Naive thymus-derived CD4-positive, alpha-beta T cell (primary cell): ENCODE measurements at regions not wholly inside any gene's neighbourhood (a gene's known extent, or its start where the extent isn't known, plus 50 kb on each side); places are given as distances from the start of the nearest gene placed in this dataset.

Experiments
- ATAC-seq: fragments of 150-1000 bp; cut with Tn5 transposase; 2 replicates; pipeline ENCODE4 v1.10.0; 2021; ENCODE audit warnings: mild to moderate bottlenecking, moderate library complexity
- CTCF ChIA-PET: fragments of 350-600 bp; sonication (Branson Sonifier 250); formaldehyde crosslinking; loops from one replicate; lab custom pipeline; 2021; ENCODE audit warnings: antibody characterized with exemption; lab: Charles Lee
- POLR2A ChIA-PET: fragments of 350-600 bp; sonication (Branson Sonifier 250); formaldehyde crosslinking; loops from one replicate; lab custom pipeline; 2021; ENCODE audit warnings: antibody characterized with exemption, inconsistent platforms; lab: Charles Lee
- DNase-seq, 9 donors: peaks; one replicate each; pipeline versions ENCODE4 v3.0.0 to v3.0.0-alpha.2; 2020 to 2022; ENCODE audit warnings: mixed read lengths in 1 of 9
- H3K27ac ChIP-seq: one replicate; pipeline ENCODE4 v1.7.0; 2013; ENCODE audit warnings: mild to moderate bottlenecking, low read depth, low read length, moderate library complexity
- H3K27me3 ChIP-seq, 2 donors: one replicate each; pipeline ENCODE4 v1.7.0; 2013; ENCODE audit warnings: low read length in 2 of 2, mild to moderate bottlenecking in 2 of 2, moderate library complexity in 2 of 2; ENCODE audit not compliant: control insufficient read depth in 2 of 2, insufficient read depth in 2 of 2
- H3K36me3 ChIP-seq, 3 experiments: 1 replicate in 2 of 3; 2 replicates in 1 of 3; pipeline ENCODE4 v1.7.0; 2013; ENCODE audit warnings: low read length in 3 of 3, mild to moderate bottlenecking in 3 of 3, moderate library complexity in 1 of 3; ENCODE audit not compliant: insufficient read depth in 3 of 3, control insufficient read depth in 2 of 3
- H3K4me1 ChIP-seq, 2 donors: one replicate each; pipeline ENCODE4 v1.7.0; 2013; ENCODE audit warnings: low read length in 2 of 2, mild to moderate bottlenecking in 2 of 2, moderate library complexity in 1 of 2; ENCODE audit not compliant: control insufficient read depth in 2 of 2, insufficient read depth in 2 of 2
- H3K4me3 ChIP-seq: 2 replicates; pipeline ENCODE4 v1.7.0; 2013; ENCODE audit warnings: mild to moderate bottlenecking, low read length
- H3K9me3 ChIP-seq, 3 experiments: 1 replicate in 2 of 3; 2 replicates in 1 of 3; pipeline ENCODE4 v1.7.0; 2013; ENCODE audit warnings: low read length in 3 of 3; ENCODE audit not compliant: control insufficient read depth in 2 of 3
- H3K27ac Mint-ChIP-seq, 9 donors: one replicate each; pipeline ENCODE4 v1.8.0; 2020 to 2022; ENCODE audit warnings: mixed read lengths in 9 of 9, mild to moderate bottlenecking in 8 of 9, moderate library complexity in 5 of 9, inconsistent platforms in 2 of 9
- H3K27me3 Mint-ChIP-seq, 5 donors: one replicate each; pipeline ENCODE4 v1.8.0; 2021 to 2022; ENCODE audit warnings: mixed read lengths in 5 of 5, mild to moderate bottlenecking in 1 of 5
- H3K36me3 Mint-ChIP-seq, 5 donors: one replicate each; pipeline ENCODE4 v1.8.0; 2020 to 2022; ENCODE audit warnings: mixed read lengths in 5 of 5, mild to moderate bottlenecking in 3 of 5, inconsistent platforms in 1 of 5
- H3K4me1 Mint-ChIP-seq, 7 donors: one replicate each; pipeline ENCODE4 v1.8.0; 2020 to 2022; ENCODE audit warnings: mixed read lengths in 7 of 7, mild to moderate bottlenecking in 3 of 7, inconsistent platforms in 1 of 7
- H3K4me3 Mint-ChIP-seq, 10 donors: one replicate each; pipeline ENCODE4 v1.8.0; 2020 to 2022; ENCODE audit warnings: mild to moderate bottlenecking in 10 of 10, mixed read lengths in 10 of 10, moderate library complexity in 6 of 10, inconsistent platforms in 2 of 10
- H3K9me3 Mint-ChIP-seq, 11 donors: one replicate each; pipeline ENCODE4 v1.8.0; 2020 to 2022; ENCODE audit warnings: mixed read lengths in 11 of 11, mild to moderate bottlenecking in 4 of 11, inconsistent platforms in 1 of 11, moderate library complexity in 1 of 11
- intact Hi-C, 2 donors: fragments of 100-400 bp; cut with micrococcal nuclease; formaldehyde crosslinking; loops; one replicate each; pipeline ENCODE4 v1.15.1; 2023

DNA sequence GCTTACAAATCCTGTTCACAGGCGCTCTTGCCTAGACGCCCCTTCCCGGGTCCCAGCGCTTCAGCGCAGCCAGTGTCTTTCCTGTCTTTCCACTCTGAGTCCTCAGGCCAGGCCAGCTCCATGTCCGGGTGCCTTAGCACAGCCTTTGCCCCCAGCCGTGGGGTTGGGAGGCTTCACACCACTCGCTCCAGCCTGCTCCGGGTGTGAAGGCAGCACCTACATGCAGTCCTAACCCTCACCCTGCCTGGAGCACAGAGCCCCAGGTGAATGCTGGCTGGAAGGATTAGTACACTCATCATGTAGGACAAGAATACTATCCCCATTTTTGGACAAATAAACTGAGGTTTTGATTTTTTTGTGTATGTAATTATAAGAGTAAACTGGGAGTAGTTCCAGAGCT is 81.7 kb upstream of the TMEM72 start:
- no peak overlapping the region for H3K4me3 ChIP-seq
- ATAC-seq = no peak
- Mint-ChIP-seq H3K36me3 (no peaks in the 10 kb centered on the region), H3K9me3 (no peaks in the 10 kb centered on the region), H3K27me3 (peaks cover 0 to 7% (median 4%) of the 10 kb centered on the region in 5 donors), H3K4me1 (peaks cover 0 to 7% (median 5%) of the 10 kb centered on the region in 7 donors), H3K4me3 (no peak overlapping the region), H3K27ac (no peak overlapping the region)
- no peaks in the 10 kb centered on the region for H3K36me3 ChIP-seq
- no peak for DNase-seq
- intact Hi-C loops = no loop called here
- no peaks in the 10 kb centered on the region for H3K27me3 ChIP-seq
- H3K27ac ChIP-seq = no peak overlapping the region
- H3K4me1 ChIP-seq = no peaks in the 10 kb centered on the region
- CTCF ChIA-PET = no interaction called here
- no peaks in the 10 kb centered on the region for H3K9me3 ChIP-seq
- POLR2A ChIA-PET = no interaction called here

DNA sequence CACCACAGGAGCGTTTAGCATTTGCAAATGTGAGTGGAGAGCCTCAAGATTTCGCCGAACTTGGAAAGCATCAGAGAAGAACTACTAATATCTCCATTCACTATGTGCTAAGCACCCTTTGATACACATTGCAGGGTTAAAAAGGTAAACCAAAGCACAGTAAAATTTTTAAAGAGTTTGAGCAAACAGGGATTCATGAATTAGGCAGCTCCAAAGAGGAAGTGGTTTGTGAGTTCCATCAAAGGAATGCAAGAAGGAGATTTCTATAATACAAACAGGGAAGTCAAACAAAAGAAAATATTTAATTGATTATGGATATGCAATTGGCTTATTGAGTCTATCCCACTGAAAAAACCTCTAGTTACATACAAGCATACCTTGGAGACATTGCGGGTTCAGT is 81.1 kb upstream of the TMEM72 start:
- Histone ChIP-seq H3K9me3 (no peaks in the 10 kb centered on the region), H3K27ac (no peak overlapping the region), H3K4me1 (no peaks in the 10 kb centered on the region), H3K27me3 (no peaks in the 10 kb centered on the region), H3K36me3 (no peaks in the 10 kb centered on the region), H3K4me3 (no peak overlapping the region)
- H3K27ac Mint-ChIP-seq = no peak overlapping the region
- H3K4me3 Mint-ChIP-seq = no peak overlapping the region
- peaks cover 0 to 7% (median 0%) of the 10 kb centered on the region in 5 donors for H3K27me3 Mint-ChIP-seq
- no peak for ATAC-seq
- DNase-seq = no peak
- intact Hi-C loops = no loop called here
- no peaks in the 10 kb centered on the region for H3K36me3 Mint-ChIP-seq
- ChIA-PET CTCF (no interaction called here), POLR2A (no interaction called here)
- H3K9me3 Mint-ChIP-seq = no peaks in the 10 kb centered on the region
- peaks cover 0 to 7% (median 5%) of the 10 kb centered on the region in 7 donors for H3K4me1 Mint-ChIP-seq

DNA sequence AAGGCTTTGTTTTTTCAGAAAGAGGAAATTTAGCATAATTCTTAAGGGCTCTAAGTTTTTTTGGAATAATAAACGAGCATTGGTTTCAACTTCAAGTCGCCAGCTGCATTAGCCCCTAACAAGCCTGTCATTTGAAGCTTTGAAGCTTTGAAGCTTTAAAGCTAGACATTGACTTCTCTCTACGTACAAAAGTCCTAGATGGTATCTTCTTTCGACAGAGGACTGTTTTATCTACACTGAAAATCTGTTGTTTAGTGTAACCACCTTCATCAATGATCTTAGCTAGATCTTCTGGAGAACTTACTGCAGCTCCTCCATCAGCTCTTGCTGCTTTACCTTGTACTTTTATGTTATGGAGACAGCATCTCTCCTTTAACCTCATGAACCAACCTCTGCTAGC is 79.6 kb upstream of the TMEM72 start:
- intact Hi-C loops = no loop called here
- Histone ChIP-seq H3K36me3 (no peaks in the 10 kb centered on the region), H3K27ac (no peak overlapping the region), H3K4me1 (no peaks in the 10 kb centered on the region), H3K9me3 (no peaks in the 10 kb centered on the region), H3K27me3 (no peaks in the 10 kb centered on the region), H3K4me3 (no peak overlapping the region)
- CTCF ChIA-PET = no interaction called here
- Mint-ChIP-seq H3K27ac (no peak overlapping the region), H3K36me3 (no peaks in the 10 kb centered on the region), H3K4me3 (no peak overlapping the region), H3K9me3 (no peaks in the 10 kb centered on the region), H3K27me3 (peaks cover 0 to 5% (median 0%) of the 10 kb centered on the region in 5 donors), H3K4me1 (peaks cover 0 to 7% (median 5%) of the 10 kb centered on the region in 7 donors)
- POLR2A ChIA-PET = no interaction called here
- ATAC-seq (no peak), DNase-seq (no peak)

DNA sequence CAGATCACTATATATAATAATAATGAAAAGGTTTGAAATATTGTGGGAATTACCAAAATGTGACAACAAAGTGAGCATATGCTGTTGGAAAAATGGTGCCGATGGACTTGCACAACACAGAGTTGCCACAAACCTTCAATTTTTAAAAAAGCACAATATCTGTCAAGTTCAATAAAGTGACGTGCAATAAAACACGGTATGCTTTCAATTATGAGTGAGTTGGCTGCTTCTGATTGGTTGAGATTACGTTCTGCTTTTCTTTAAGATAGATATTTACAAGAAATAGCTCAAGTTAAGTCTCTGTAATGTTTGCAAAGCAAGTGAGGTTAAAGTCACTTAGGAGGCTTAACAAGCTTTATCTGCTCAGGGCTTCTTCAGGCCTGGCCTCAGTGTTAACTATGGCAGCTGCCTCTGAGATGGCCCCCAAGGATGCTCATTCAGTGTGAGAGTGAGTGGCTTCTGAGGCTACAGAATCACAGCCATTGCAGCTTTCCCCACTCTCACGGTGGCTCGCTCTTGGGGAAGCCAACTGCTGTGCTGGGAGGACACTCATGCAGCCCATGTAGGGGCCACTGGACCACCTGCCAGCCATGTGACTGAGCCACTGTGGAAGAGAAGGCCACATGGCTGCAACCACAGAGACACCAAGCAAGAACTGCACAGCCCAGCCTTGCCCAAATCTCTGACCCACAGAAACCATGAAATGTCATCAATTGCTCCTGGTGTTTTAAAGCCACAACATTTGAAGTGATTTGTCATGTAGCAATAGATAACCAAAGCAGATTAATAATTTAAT is 78.3 kb upstream of the TMEM72 start:
- no peaks in the 10 kb centered on the region for H3K9me3 ChIP-seq
- ChIA-PET CTCF (no interaction called here), POLR2A (no interaction called here)
- Mint-ChIP-seq H3K4me1 (peaks cover 0 to 7% (median 5%) of the 10 kb centered on the region in 7 donors), H3K4me3 (no peak overlapping the region), H3K36me3 (no peaks in the 10 kb centered on the region), H3K9me3 (no peaks in the 10 kb centered on the region), H3K27me3 (peaks cover 0 to 5% (median 0%) of the 10 kb centered on the region in 5 donors), H3K27ac (no peak overlapping the region)
- no peak overlapping the region for H3K4me3 ChIP-seq
- intact Hi-C loops = no loop called here
- DNase-seq (no peak), ATAC-seq (no peak)
- H3K4me1 ChIP-seq = no peaks in the 10 kb centered on the region
- no peak overlapping the region for H3K27ac ChIP-seq
- H3K27me3 ChIP-seq = no peaks in the 10 kb centered on the region
- no peaks in the 10 kb centered on the region for H3K36me3 ChIP-seq

DNA sequence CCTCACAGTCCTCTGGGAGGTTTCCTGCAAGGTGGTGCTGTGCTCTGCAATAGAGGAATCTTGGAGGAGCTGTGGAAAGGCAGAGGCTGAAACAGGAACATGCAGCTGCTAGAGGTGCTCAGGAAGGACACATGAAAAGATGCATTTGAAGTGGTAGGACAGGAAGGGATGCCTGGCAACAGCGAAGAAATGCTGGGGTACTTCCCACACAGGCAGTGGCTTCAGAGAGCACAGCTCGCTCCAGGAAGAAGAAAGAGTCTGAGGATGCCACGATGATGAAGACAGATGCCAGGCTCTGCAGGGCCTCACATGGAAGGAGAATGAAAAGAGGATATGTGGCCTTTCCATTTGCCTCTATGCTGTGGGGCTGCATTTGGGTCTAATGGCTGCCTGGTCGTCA is 77.0 kb upstream of the TMEM72 start:
- intact Hi-C loops = no loop called here
- Histone ChIP-seq H3K4me1 (no peaks in the 10 kb centered on the region), H3K27ac (no peak overlapping the region), H3K36me3 (no peaks in the 10 kb centered on the region), H3K27me3 (no peaks in the 10 kb centered on the region), H3K4me3 (no peak overlapping the region), H3K9me3 (no peaks in the 10 kb centered on the region)
- peaks cover under 1 to 7% (median 5%) of the 10 kb centered on the region in 5 donors for H3K27me3 Mint-ChIP-seq
- DNase-seq (no peak), ATAC-seq (no peak)
- no peak overlapping the region for H3K4me3 Mint-ChIP-seq
- H3K36me3 Mint-ChIP-seq = no peaks in the 10 kb centered on the region
- no peaks in the 10 kb centered on the region for H3K9me3 Mint-ChIP-seq
- ChIA-PET CTCF (no interaction called here), POLR2A (no interaction called here)
- no peak overlapping the region for H3K27ac Mint-ChIP-seq
- peaks cover 0 to 7% (median 5%) of the 10 kb centered on the region in 7 donors for H3K4me1 Mint-ChIP-seq

DNA sequence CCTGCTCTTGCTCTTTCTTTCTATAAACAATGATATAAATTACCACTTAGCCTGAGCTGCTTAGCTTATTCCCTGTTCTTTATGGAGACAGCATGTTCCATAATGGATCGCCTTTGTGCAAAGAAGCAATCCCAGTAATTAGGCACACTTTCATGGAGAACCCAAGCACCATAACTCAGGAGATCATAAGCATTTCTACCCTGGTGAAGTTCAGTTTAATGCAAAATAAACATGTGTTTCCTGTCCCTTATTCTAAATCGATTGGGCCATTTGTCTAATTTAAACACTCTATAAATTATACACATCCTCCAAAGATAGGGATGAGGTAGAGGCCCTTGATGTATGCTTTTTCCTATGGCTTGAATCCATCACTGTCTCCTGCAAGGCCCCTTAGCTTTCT is 75.8 kb upstream of the TMEM72 start:
- no peaks in the 10 kb centered on the region for H3K9me3 ChIP-seq
- no peak overlapping the region for H3K4me3 ChIP-seq
- DNase-seq (no peak), ATAC-seq (no peak)
- Mint-ChIP-seq H3K36me3 (no peaks in the 10 kb centered on the region), H3K27ac (no peak overlapping the region), H3K4me1 (peaks cover 0 to 7% (median 5%) of the 10 kb centered on the region in 7 donors), H3K9me3 (no peaks in the 10 kb centered on the region), H3K4me3 (no peak overlapping the region), H3K27me3 (peaks cover 5 to 14% (median 10%) of the 10 kb centered on the region in 5 donors)
- no peaks in the 10 kb centered on the region for H3K36me3 ChIP-seq
- ChIA-PET CTCF (no interaction called here), POLR2A (no interaction called here)
- no peak overlapping the region for H3K27ac ChIP-seq
- intact Hi-C loops = no loop called here
- no peaks in the 10 kb centered on the region for H3K27me3 ChIP-seq
- H3K4me1 ChIP-seq = no peaks in the 10 kb centered on the region

DNA sequence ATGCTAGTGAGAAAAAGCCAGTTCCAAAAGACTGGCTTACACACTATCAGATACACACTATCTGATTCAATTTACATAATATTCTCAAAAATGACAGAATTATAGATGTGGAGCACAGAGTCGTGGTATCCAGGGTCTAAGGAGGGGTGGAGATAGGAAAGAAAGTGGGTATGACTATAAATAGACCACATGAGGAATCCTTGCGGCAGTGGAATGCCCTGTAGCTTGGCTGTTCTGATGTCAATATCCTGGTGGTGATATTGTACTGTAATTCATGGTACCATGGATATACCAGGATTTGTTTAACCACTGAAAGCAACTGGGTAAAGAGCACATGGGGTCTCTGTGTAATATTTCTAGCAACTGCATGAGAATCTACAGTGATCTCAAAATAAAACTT is 67.7 kb upstream of the TMEM72 start:
- CTCF ChIA-PET = no interaction called here
- no peak for DNase-seq
- no peak for ATAC-seq
- intact Hi-C loops = no loop called here
- Mint-ChIP-seq H3K9me3 (peaks cover 0 to 2% (median 0%) of the 10 kb centered on the region in 11 donors), H3K4me1 (peaks cover 0 to 3% (median 0%) of the 10 kb centered on the region in 7 donors), H3K36me3 (no peaks in the 10 kb centered on the region), H3K4me3 (no peak overlapping the region), H3K27me3 (peaks cover 6 to 44% (median 28%) of the 10 kb centered on the region in 5 donors), H3K27ac (no peak overlapping the region)
- no peak overlapping the region for H3K4me3 ChIP-seq
- no peak overlapping the region for H3K27ac ChIP-seq
- POLR2A ChIA-PET = no interaction called here
- no peaks in the 10 kb centered on the region for H3K4me1 ChIP-seq
- no peaks in the 10 kb centered on the region for H3K27me3 ChIP-seq
- H3K9me3 ChIP-seq = no peaks in the 10 kb centered on the region
- H3K36me3 ChIP-seq = no peaks in the 10 kb centered on the region
